ENCODE measurements at regions not wholly inside any gene's neighbourhood (a gene's known extent, or its start where the extent isn't known, plus 50 kb on each side); places are given as distances from the start of the nearest gene placed in this dataset.
"Not testable (repeated sequence)": the region's sequence is repeated elsewhere in the genome, so short reads cannot be mapped to it uniquely, and the experiment has no call there.

- DNase-seq (ENCODE audit: low read depth): no peak
Measured at GRCh38 chr18:73452866-73453265, 585.1 kb upstream of the NETO1 start.

GRCh38 chr18:73446502-73446901 is 578.7 kb upstream of the NETO1 start:
- DNase-seq (ENCODE audit: low read depth): no peak

GRCh38 chr18:73431620-73432019 is 563.8 kb upstream of the NETO1 start:
- DNase-seq (ENCODE audit: low read depth): no peak

- no peak for DNase-seq (ENCODE audit: low read depth)
Measured at GRCh38 chr18:73421010-73421409, 553.2 kb upstream of the NETO1 start.

GRCh38 chr18:73419531-73419930 is 551.7 kb upstream of the NETO1 start:
- no peak for DNase-seq (ENCODE audit: low read depth)

GRCh38 chr18:73414598-73414997 is 546.8 kb upstream of the NETO1 start:
- no peak for DNase-seq (ENCODE audit: low read depth)

GRCh38 chr18:73414069-73414468 is 546.3 kb upstream of the NETO1 start:
- no peak for DNase-seq (ENCODE audit: low read depth)

- no peak for DNase-seq (ENCODE audit: low read depth)
Measured at GRCh38 chr18:73409242-73409641, 541.5 kb upstream of the NETO1 start.

- no peak for DNase-seq (ENCODE audit: low read depth)
Measured at GRCh38 chr18:73408469-73408868, 540.7 kb upstream of the NETO1 start.

- DNase-seq (ENCODE audit: low read depth): no peak
Measured at GRCh38 chr18:73407506-73407905, 539.7 kb upstream of the NETO1 start.

- DNase-seq (ENCODE audit: low read depth): no peak
Measured at GRCh38 chr18:73384246-73384645, 516.5 kb upstream of the NETO1 start.

GRCh38 chr18:73381699-73382036 is 513.9 kb upstream of the NETO1 start:
- no peak for DNase-seq (ENCODE audit: low read depth)

- no peak for DNase-seq (ENCODE audit: low read depth)
Measured at GRCh38 chr18:73381016-73381698, 513.4 kb upstream of the NETO1 start.

- DNase-seq (ENCODE audit: low read depth): no peak
Measured at GRCh38 chr18:73366713-73367112, 498.9 kb upstream of the NETO1 start.

- DNase-seq (ENCODE audit: low read depth): peak; percentile 40
Measured at GRCh38 chr18:73365018-73365417, 497.2 kb upstream of the NETO1 start.

GRCh38 chr18:73355121-73355520 is 487.3 kb upstream of the NETO1 start:
- no peak for DNase-seq (ENCODE audit: low read depth)

- DNase-seq (ENCODE audit: low read depth): no peak
Measured at GRCh38 chr18:73352546-73352945, 484.8 kb upstream of the NETO1 start.

- no peak for DNase-seq (ENCODE audit: low read depth)
Measured at GRCh38 chr18:73340135-73340977, 472.6 kb upstream of the NETO1 start.

GRCh38 chr18:73331212-73331772 is 463.5 kb upstream of the NETO1 start:
- DNase-seq (ENCODE audit: low read depth): no peak

GRCh38 chr18:73330106-73330505 is 462.3 kb upstream of the NETO1 start:
- not testable (repeated sequence) for DNase-seq (ENCODE audit: low read depth)

- not testable (repeated sequence) for DNase-seq (ENCODE audit: low read depth)
Measured at GRCh38 chr18:73324187-73324831, 456.5 kb upstream of the NETO1 start.

GRCh38 chr18:73318739-73319479 is 451.1 kb upstream of the NETO1 start:
- no peak for DNase-seq (ENCODE audit: low read depth)

Measured in stromal cell of bone marrow (primary cell).